K562 (cell line): ENCODE measurements at regions not wholly inside any gene's neighbourhood (a gene's known extent, or its start where the extent isn't known, plus 50 kb on each side); places are given as distances from the start of the nearest gene placed in this dataset.

Experiments
- ATAC-seq: fragments of 200-7000 bp; cut with Tn5 transposase; 3 replicates; pipeline ENCODE4 v1.9.1; 2020; ENCODE audit warnings: moderate library complexity
- BruUV-seq: library from RNA; stranded (reverse); fragments of 400-500 nt; replicated peaks from 2 replicates; lab custom pipeline; 2021; lab: Mats Ljungman, UMichigan
- CTCF ChIA-PET: fragments of 300-600 bp; formaldehyde crosslinking; extraction: SDS; loops from one replicate; lab custom pipeline; 2021; ENCODE audit warnings: low intra/inter-chr PET ratio; lab: Yijun Ruan, JAX
- POLR2A ChIA-PET: fragments of 300-600, 350-650 bp; sonication (Branson Sonifier 250); formaldehyde crosslinking; extraction: SDS; loops from one replicate; lab custom pipeline; 2021; ENCODE audit warnings: antibody characterized with exemption, inconsistent platforms; lab: Yijun Ruan, JAX
- DNase-seq, 4 experiments: peaks; one replicate each; pipeline versions ENCODE4 v3.0.0 to v3.0.0-alpha.2; 2011 to 2018; ENCODE audit warnings: low spot score in 3 of 4, mixed read lengths in 3 of 4; ENCODE audit errors: extremely low read depth in 1 of 4
- FAIRE-seq: peaks from 2 replicates; lab custom pipeline; 2011; peaks lifted over from hg19 to GRCh38; lab: Jason Lieb, UNC
- H2AFZ ChIP-seq: 2 replicates; pipeline ENCODE4 v1.6.0; 2011; ENCODE audit warnings: low read depth, low read length, control low read depth, inconsistent platforms
- H3K27ac ChIP-seq: fragments of 200-600 bp; 3 replicates; pipeline ENCODE4 v1.8.0; 2011; ENCODE audit warnings: low read depth, mild to moderate bottlenecking, control low read depth, inconsistent platforms, low read length, moderate library complexity, mixed read lengths; ENCODE audit errors: extremely low read depth
- H3K27me3 ChIP-seq, 2 experiments: fragments of 300-600 bp in 1 of 2; 2 replicates in 1 of 2; 3 replicates in 1 of 2; pipeline versions ENCODE4 v1.6.0 to v1.8.0; 2011; ENCODE audit warnings: inconsistent platforms in 2 of 2, low read length in 2 of 2, mild to moderate bottlenecking in 1 of 2, mixed read lengths in 1 of 2, moderate library complexity in 1 of 2; ENCODE audit not compliant: control insufficient read depth in 2 of 2, insufficient read depth in 2 of 2
- H3K36me3 ChIP-seq: fragments of 300-600 bp; 3 replicates; pipeline ENCODE4 v1.8.0; 2011; ENCODE audit warnings: mild to moderate bottlenecking, low read length, inconsistent platforms; ENCODE audit not compliant: control insufficient read depth, insufficient read depth
- H3K4me1 ChIP-seq, 2 experiments: fragments of 200-600 bp in 1 of 2; replicated peaks in 1 of 2; 2 replicates in 1 of 2; 3 replicates in 1 of 2; pipeline versions ENCODE4 v1.5.1 to v1.8.0; 2011; ENCODE audit warnings: inconsistent platforms in 2 of 2, low read length in 2 of 2, mild to moderate bottlenecking in 1 of 2, mixed read lengths in 1 of 2, moderate library complexity in 1 of 2; ENCODE audit not compliant: control insufficient read depth in 2 of 2, insufficient read depth in 2 of 2
- H3K4me2 ChIP-seq: 2 replicates; pipeline ENCODE4 v1.6.1; 2011; ENCODE audit warnings: low read length, control low read depth, inconsistent platforms, mixed read lengths; ENCODE audit not compliant: insufficient read depth
- H3K4me3 ChIP-seq: fragments of 200-600 bp; sonication (generic), shearing (Covaris generic); 2 replicates; pipeline ENCODE4 v1.5.1; 2016; ENCODE audit warnings: control low read depth, inconsistent platforms
- H3K79me2 ChIP-seq: fragments of 200-600 bp; 3 replicates; pipeline ENCODE4 v1.8.0; 2011; ENCODE audit warnings: low read length, inconsistent platforms; ENCODE audit not compliant: control insufficient read depth, insufficient read depth
- H3K9ac ChIP-seq, 2 experiments: 2 replicates each; pipeline versions ENCODE4 v1.6.0 to v1.6.1; 2011; ENCODE audit warnings: low read depth in 2 of 2, low read length in 2 of 2, control low read depth in 1 of 2, inconsistent platforms in 1 of 2, mild to moderate bottlenecking in 1 of 2, mixed read lengths in 1 of 2; ENCODE audit not compliant: insufficient read depth in 1 of 2
- H3K9me1 ChIP-seq: one replicate; pipeline ENCODE4 v1.6.0; 2011; ENCODE audit warnings: inconsistent platforms, mild to moderate bottlenecking, low read length, moderate library complexity; ENCODE audit not compliant: control insufficient read depth, insufficient read depth
- H3K9me3 ChIP-seq: replicated peaks from 2 replicates; pipeline ENCODE4 v1.5.1; 2011; ENCODE audit warnings: low read depth, low read length, inconsistent platforms; ENCODE audit not compliant: control insufficient read depth, insufficient read depth
- H4K20me1 ChIP-seq: replicated peaks from 2 replicates; pipeline ENCODE4 v1.6.1; 2011; ENCODE audit warnings: low read length, inconsistent platforms, mixed read lengths; ENCODE audit not compliant: control insufficient read depth, insufficient read depth
- ARNT ChIP-seq, 2 experiments: fragments of 450-650 bp; IDR thresholded peaks; 2 replicates each; pipeline ENCODE4 v1.6.1; 2016; ENCODE audit warnings: mild to moderate bottlenecking in 1 of 2
- BRD4 ChIP-seq: fragments of 200-600 bp; sonication (generic); IDR thresholded peaks from 2 replicates; pipeline ENCODE4 v1.6.1; 2017; ENCODE audit warnings: inconsistent platforms
- CHCHD3 ChIP-seq: fragments of 250-450 bp; sonication (Bioruptor Pico); IDR thresholded peaks from 2 replicates; pipeline ENCODE4 v2.1.2; 2022; ENCODE audit warnings: mild to moderate bottlenecking
- NRF1 ChIP-seq, 2 experiments: fragments of 450-650 bp; IDR thresholded peaks in 1 of 2; conservative IDR thresholded peaks in 1 of 2; 2 replicates each; pipeline ENCODE4 v1.6.1; 2014; ENCODE audit warnings: mild to moderate bottlenecking in 2 of 2
- TAL1 ChIP-seq: fragments of 450-650 bp; IDR thresholded peaks from 2 replicates; pipeline ENCODE4 v1.6.1; 2016; ENCODE audit warnings: mild to moderate bottlenecking
- TFE3 ChIP-seq: fragments of 450-650 bp; formaldehyde crosslinking; IDR thresholded peaks from 2 replicates; pipeline ENCODE4 v1.4.0; 2020; ENCODE audit warnings: mild to moderate bottlenecking, mixed read lengths
- ZBTB43 ChIP-seq: sonication (generic); formaldehyde crosslinking; IDR thresholded peaks from 2 replicates; pipeline ENCODE4 v1.8.0; 2023; ENCODE audit warnings: mild to moderate bottlenecking, missing genetic modification reagents
- ZKSCAN3 ChIP-seq: fragments of 250-450 bp; sonication (Bioruptor Pico); IDR thresholded peaks from 2 replicates; pipeline ENCODE4 v1.4.0; 2020
- ZNF431 ChIP-seq: sonication (generic); formaldehyde crosslinking; IDR thresholded peaks from 2 replicates; pipeline ENCODE4 v1.8.0; 2022; ENCODE audit warnings: mild to moderate bottlenecking, missing genetic modification reagents
- ZNF764 ChIP-seq: fragments of 250-450 bp; sonication (Bioruptor Pico); IDR thresholded peaks from 2 replicates; pipeline ENCODE4 v1.4.0; 2020; ENCODE audit warnings: low read depth, mild to moderate bottlenecking, moderate library complexity
- WGBS: fragments of 100-300 bp; shearing (Covaris generic); methylation state at CpG from one replicate; pipeline ENCODE4 v1.1.6; 2016; ENCODE audit warnings: low coverage, mixed read lengths; ENCODE audit not compliant: insufficient coverage; ENCODE audit errors: missing lambda C conversion rate; 5-methylcytosine and 5-hydroxymethylcytosine counted together
- in situ Hi-C: fragments of 300-500 bp; cut with MboI; formaldehyde crosslinking; loops from 4 replicates; pipeline ENCODE4 v1.15.0; 2018; ENCODE audit warnings: inconsistent platforms, mixed read lengths
- intact Hi-C: fragments of 100-400 bp; cut with micrococcal nuclease; formaldehyde crosslinking; loops from 2 replicates; pipeline ENCODE4 v1.14.2; 2022

- ATAC-seq (no peak), DNase-seq (no peak), FAIRE-seq (no peak)
- H2AFZ ChIP-seq, result no peak overlapping the region
- WGBS, result 13% methylated on average over 5 of the region's 6 CpGs
- H3K27me3 ChIP-seq, result no peaks in the 10 kb centered on the region
- no peaks in the 10 kb centered on the region for H3K36me3 ChIP-seq
- POLR2A ChIA-PET, result interaction anchor here (0.9 kb wide), 1 partner anchor 95 kb away, joined by 3 read pairs; no protein-coding TSS in a partner anchor
- no peaks in the 10 kb centered on the region for H3K9me3 ChIP-seq
- H3K4me1 ChIP-seq, result no peaks in the 10 kb centered on the region
- no peak overlapping the region for H3K9ac ChIP-seq
- no peak overlapping the region for H3K4me3 ChIP-seq
- H4K20me1 ChIP-seq, result no peaks in the 10 kb centered on the region
- BruUV-seq, result no TSS peak
- H3K27ac ChIP-seq, result no peak overlapping the region
- no peak overlapping the region for H3K4me2 ChIP-seq
- no peaks in the 10 kb centered on the region for H3K9me1 ChIP-seq
- no peaks in the 10 kb centered on the region for H3K79me2 ChIP-seq
- intact Hi-C loops, result no loop called here
- in situ Hi-C loops, result no loop called here
- CTCF ChIA-PET, result no interaction called here
- TF ChIP-seq TFE3 (CRISPR knock-in tag) (peak; percentile 33; the same call in 1 of the 2 replicates), CHCHD3 (no peak)
Observed at GRCh38 chr3:132222868-132223538, 94.2 kb upstream of the ACP3 start.

- H3K27ac ChIP-seq, result no peak overlapping the region
- in situ Hi-C loops (no loop called here), intact Hi-C loops (no loop called here)
- BruUV-seq, result no TSS peak
- no peaks in the 10 kb centered on the region for H3K27me3 ChIP-seq
- ATAC-seq (no peak), DNase-seq (no peak), FAIRE-seq (no peak)
- no peaks in the 10 kb centered on the region for H3K36me3 ChIP-seq
- H2AFZ ChIP-seq, result no peak overlapping the region
- WGBS, result 16% methylated on average over 2 of the region's 2 CpGs
- no peaks in the 10 kb centered on the region for H4K20me1 ChIP-seq
- ChIA-PET CTCF (no interaction called here), POLR2A (no interaction called here)
- no peak overlapping the region for H3K4me2 ChIP-seq
- no peaks in the 10 kb centered on the region for H3K79me2 ChIP-seq
- no peak overlapping the region for H3K4me3 ChIP-seq
- no peak overlapping the region for H3K9ac ChIP-seq
- no peaks in the 10 kb centered on the region for H3K9me3 ChIP-seq
- H3K9me1 ChIP-seq, result no peaks in the 10 kb centered on the region
- H3K4me1 ChIP-seq, result no peaks in the 10 kb centered on the region
- TF ChIP-seq TAL1 (no peak), BRD4 (no peak), ZNF764 (CRISPR knock-in tag) (no peak), ZNF431 (no peak), NRF1 (conservative IDR thresholded peaks at IDR 0.05 in 1 of 2, IDR thresholded peaks at IDR 0.05 in 1 of 2) (no peak), ZBTB43 (CRISPR knock-in tag) (no peak), ZKSCAN3 (no peak), ARNT (IDR thresholded peaks at IDR 0.05) (no peak)
Observed at GRCh38 chr3:132225664-132226063, 91.5 kb upstream of the ACP3 start.
